ENCODE measurements at regions not wholly inside any gene's neighbourhood (a gene's known extent, or its start where the extent isn't known, plus 50 kb on each side); places are given as distances from the start of the nearest gene placed in this dataset.

GRCh38 chr4:64495946-64496345 is 86.7 kb upstream of the TECRL start (continued):
- no peak for TF ChIP-seq ZNF281 (CRISPR knock-in tag; IDR thresholded peaks at IDR 0.05)
- no peak for TF ChIP-seq CTCF (IDR thresholded peaks at IDR 0.05)
- no peak for TF ChIP-seq EMX1 (CRISPR knock-in tag; IDR thresholded peaks at IDR 0.05)
- no peak for TF ChIP-seq ZNF263 (CRISPR knock-in tag; IDR thresholded peaks at IDR 0.05; ENCODE audit: low read depth)
- no peak for TF ChIP-seq KAT7 (CRISPR knock-in tag; IDR thresholded peaks at IDR 0.05; ENCODE audit: borderline replicate concordance)
- TF ChIP-seq NFE2L1 (CRISPR knock-in tag; IDR thresholded peaks at IDR 0.05), result no peak
- TF ChIP-seq NR2C2 (CRISPR knock-in tag; IDR thresholded peaks at IDR 0.05), result no peak
- no peak for TF ChIP-seq ZNF512 (CRISPR knock-in tag; IDR thresholded peaks at IDR 0.05; ENCODE audit: borderline replicate concordance)
- no peak for TF ChIP-seq CREM (CRISPR knock-in tag; IDR thresholded peaks at IDR 0.05)
- no peak for TF ChIP-seq ZBTB43 (CRISPR knock-in tag; IDR thresholded peaks at IDR 0.05)
- no peak for TF ChIP-seq JUN (CRISPR knock-in tag; IDR thresholded peaks at IDR 0.05)
- no peak for TF ChIP-seq TP53 (CRISPR knock-in tag; IDR thresholded peaks at IDR 0.05)
- TF ChIP-seq FOXK1 (CRISPR knock-in tag; IDR thresholded peaks at IDR 0.05), result no peak

GRCh38 chr4:64489628-64490027 is 80.4 kb upstream of the TECRL start:
- ChIA-PET CTCF (interaction anchor here (1.0 kb wide), 1 partner anchor 50 kb away, joined by 4 read pairs; no protein-coding TSS in a partner anchor), POLR2A (no interaction called here)
- no peak for TF ChIP-seq TEAD1 (CRISPR knock-in tag; IDR thresholded peaks at IDR 0.05)
- no peak for TF ChIP-seq SMAD4 (CRISPR knock-in tag; IDR thresholded peaks at IDR 0.05)
- TF ChIP-seq OVOL2 (CRISPR knock-in tag; IDR thresholded peaks at IDR 0.05; ENCODE audit: borderline replicate concordance), result no peak

GRCh38 chr4:64479338-64479737 is 70.1 kb upstream of the TECRL start:
- TF ChIP-seq AFF4 (CRISPR knock-in tag; IDR thresholded peaks at IDR 0.05; ENCODE audit: borderline replicate concordance) (no peak), SP1 (CRISPR knock-in tag; conservative IDR thresholded peaks at IDR 0.05) (no peak), ZNF416 (CRISPR knock-in tag; IDR thresholded peaks at IDR 0.05) (no peak), CDX4 (CRISPR knock-in tag; IDR thresholded peaks at IDR 0.05; ENCODE audit: borderline replicate concordance) (no peak), MXD4 (CRISPR knock-in tag; IDR thresholded peaks at IDR 0.05; ENCODE audit: borderline replicate concordance) (no peak)
- ChIA-PET CTCF (no interaction called here), POLR2A (no interaction called here)
- H3K4me3 Mint-ChIP-seq, result no peak overlapping the region
- peaks cover 12% of the 10 kb centered on the region for H3K4me1 Mint-ChIP-seq
- H3K27ac Mint-ChIP-seq, result no peak overlapping the region
- H3K9me3 Mint-ChIP-seq, result peaks cover 11% of the 10 kb centered on the region
- H3K36me3 Mint-ChIP-seq, result no peaks in the 10 kb centered on the region
- DNase-seq (ENCODE audit: low spot score) (no peak), ATAC-seq (no peak)
- no peaks in the 10 kb centered on the region for H3K27me3 Mint-ChIP-seq (ENCODE audit: low read depth)

More at GRCh38 chr4:64489628-64490027, 80.4 kb upstream of the TECRL start:
- Mint-ChIP-seq H3K27ac (no peak overlapping the region), H3K27me3 (ENCODE audit: low read depth) (no peaks in the 10 kb centered on the region), H3K36me3 (no peaks in the 10 kb centered on the region), H3K4me1 (peaks cover 3% of the 10 kb centered on the region; the same call in 1 of the 2 replicates), H3K9me3 (no peaks in the 10 kb centered on the region), H3K4me3 (no peak overlapping the region)
- no peak for ATAC-seq
- no peak for DNase-seq (ENCODE audit: low spot score)
